D721Med (cell line): ENCODE measurements at regions not wholly inside any gene's neighbourhood (a gene's known extent, or its start where the extent isn't known, plus 50 kb on each side); places are given as distances from the start of the nearest gene placed in this dataset.

ENCODE experiments used
- DNase-seq: peaks from one replicate; pipeline ENCODE4 v3.0.0; 2011; ENCODE audit warnings: low spot score; ENCODE audit not compliant: insufficient read length
- FAIRE-seq: peaks from 2 replicates; lab custom pipeline; 2011; peaks lifted over from hg19 to GRCh38; lab: Jason Lieb, UNC
- TF ChIP-seq, protein P1 (sequence below): IDR thresholded peaks from 2 replicates; pipeline ENCODE4 v1.5.1; 2012; ENCODE audit warnings: mild to moderate bottlenecking, control low read depth; ENCODE audit not compliant: insufficient read depth; ENCODE audit errors: missing control alignments

GRCh38 chr1:9426291-9426711 is 113.0 kb upstream of the SLC25A33 start:
- TF ChIP-seq, protein P1, sequence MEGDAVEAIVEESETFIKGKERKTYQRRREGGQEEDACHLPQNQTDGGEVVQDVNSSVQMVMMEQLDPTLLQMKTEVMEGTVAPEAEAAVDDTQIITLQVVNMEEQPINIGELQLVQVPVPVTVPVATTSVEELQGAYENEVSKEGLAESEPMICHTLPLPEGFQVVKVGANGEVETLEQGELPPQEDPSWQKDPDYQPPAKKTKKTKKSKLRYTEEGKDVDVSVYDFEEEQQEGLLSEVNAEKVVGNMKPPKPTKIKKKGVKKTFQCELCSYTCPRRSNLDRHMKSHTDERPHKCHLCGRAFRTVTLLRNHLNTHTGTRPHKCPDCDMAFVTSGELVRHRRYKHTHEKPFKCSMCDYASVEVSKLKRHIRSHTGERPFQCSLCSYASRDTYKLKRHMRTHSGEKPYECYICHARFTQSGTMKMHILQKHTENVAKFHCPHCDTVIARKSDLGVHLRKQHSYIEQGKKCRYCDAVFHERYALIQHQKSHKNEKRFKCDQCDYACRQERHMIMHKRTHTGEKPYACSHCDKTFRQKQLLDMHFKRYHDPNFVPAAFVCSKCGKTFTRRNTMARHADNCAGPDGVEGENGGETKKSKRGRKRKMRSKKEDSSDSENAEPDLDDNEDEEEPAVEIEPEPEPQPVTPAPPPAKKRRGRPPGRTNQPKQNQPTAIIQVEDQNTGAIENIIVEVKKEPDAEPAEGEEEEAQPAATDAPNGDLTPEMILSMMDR, result no peak
- DNase-seq, result no peak
- FAIRE-seq, result no peak

DNA sequence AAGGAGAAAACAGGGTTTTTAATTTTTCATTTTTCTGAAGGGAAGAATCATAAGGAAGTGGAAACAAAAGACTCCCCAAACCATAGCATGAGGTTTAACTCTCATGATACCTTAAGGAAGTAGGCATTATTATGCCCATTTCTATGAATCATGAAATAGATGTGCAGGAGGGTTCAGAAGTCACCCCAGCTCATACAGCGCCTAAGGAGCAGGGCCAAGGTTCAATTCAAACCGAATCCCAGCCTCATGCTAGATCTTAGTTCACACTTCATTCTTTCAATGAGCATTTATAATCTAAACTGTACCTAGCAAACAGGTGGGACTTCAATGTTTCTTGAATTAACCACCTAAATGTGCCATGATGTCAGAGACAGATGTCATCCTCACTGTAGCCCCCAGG is 111.9 kb upstream of the SLC25A33 start:
- TF ChIP-seq, protein P1, result no peak
- no peak for FAIRE-seq
- no peak for DNase-seq

DNA sequence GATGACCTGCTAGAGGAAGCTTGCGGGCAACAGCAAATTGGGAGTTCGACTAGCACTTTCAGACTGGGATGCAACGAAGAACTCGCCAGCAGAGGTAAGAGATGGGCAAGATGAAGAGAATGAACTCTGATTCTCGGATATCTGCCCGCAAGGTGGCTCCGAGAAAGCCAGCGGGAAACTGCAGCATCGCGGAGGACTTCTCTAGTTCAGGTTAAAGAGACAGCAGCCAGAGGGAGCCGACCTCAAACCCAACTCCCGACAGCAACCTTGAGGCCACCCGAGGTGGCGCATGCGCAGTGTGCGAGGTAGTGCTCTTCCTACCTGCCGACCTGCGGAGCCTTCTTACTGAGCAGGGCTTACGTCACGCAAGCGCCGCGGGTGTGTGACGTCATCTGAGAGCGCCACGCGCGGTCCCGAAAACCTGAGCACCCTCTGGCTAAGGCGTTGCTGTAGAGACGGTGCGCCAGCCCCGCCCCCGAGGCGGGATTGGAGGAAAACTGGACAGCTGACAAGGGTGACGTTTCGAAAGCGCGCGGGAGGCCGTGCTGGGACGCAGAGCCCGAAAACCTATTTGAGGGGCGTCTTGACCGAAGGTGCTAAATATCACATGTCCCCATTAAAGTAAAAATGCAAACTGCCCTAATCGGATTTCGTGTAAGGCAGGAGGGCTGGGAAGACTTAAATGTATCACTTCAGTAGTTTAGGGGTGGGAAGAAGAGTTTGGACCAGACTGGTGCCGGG is 110.5 kb upstream of the SLC25A33 start:
- TF ChIP-seq, protein P1, result no peak
- peak; percentile 67 for DNase-seq
- no peak for FAIRE-seq

GRCh38 chr1:9429342-9429711 is 109.9 kb upstream of the SLC25A33 start:
- TF ChIP-seq, protein P1, result no peak
- no peak for DNase-seq
- FAIRE-seq, result no peak

DNA sequence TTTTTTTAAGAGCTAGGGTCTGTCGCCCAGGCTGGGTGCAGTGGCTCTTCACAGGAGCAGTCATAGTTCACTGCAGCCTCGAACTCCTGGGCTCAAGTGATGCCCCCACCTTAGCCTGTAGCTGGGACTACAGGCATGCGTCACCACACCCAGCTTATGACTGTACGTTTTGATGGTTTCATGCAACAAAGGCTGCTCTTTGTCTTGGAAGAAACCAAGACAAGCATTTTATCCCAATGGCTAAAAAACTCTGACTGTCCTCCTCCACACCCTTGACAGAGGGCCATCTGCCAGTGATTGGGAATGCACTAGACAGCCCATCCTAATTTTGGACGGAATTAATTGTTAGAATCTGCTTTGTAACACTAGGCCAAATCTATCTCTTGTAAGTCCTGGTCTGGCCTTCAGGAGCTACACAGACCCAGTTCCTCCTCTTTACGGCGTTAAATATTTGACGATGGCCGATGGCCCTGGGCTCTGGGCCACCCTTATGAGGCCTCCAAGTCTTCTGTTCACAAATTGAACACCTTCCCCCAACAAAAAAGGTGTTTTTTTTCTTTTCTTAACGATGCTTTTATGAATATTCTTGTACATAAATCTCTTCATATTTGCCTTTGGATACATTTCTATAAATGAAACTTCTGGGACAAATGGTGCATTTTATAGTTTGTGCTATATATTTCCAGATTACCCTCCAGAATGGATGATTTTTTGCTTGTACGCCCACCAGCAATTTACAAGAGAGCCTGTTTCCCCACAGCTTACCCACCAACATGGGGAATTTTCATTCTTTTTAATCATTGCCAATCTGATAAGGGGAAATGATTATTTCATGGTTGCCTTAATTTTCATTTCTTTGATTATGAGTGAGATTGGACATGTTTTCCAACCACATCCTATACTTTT is 104.8 kb upstream of the SLC25A33 start:
- TF ChIP-seq, protein P1, result no peak
- FAIRE-seq (no peak), DNase-seq (no peak)

DNA sequence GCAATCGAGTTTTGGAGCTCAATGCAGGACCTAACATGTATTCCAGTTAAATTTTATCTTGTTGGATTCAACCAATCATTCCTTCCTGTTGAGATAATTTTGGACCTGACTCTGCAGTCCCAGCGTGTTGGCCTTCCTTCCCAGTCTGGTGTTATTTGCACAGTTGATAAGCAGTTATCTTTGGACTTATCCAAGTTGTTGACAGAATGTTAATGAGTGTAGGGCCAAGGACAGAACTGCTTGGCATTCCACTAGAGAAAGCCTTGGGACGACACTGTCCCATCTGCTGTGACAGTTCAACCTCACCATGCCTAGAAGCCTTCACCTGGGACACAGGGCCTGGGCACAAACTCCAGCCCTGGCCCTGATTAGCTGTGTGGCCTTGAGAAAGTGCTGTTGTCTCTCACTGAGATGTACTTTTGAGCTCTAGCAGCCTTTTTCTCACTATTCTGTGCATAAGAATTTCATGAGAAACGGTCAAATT is 104.1 kb upstream of the SLC25A33 start:
- no peak for DNase-seq
- no peak for FAIRE-seq
- TF ChIP-seq, protein P1, result no peak
